ENCODE measurements at regions not wholly inside any gene's neighbourhood (a gene's known extent, or its start where the extent isn't known, plus 50 kb on each side); places are given as distances from the start of the nearest gene placed in this dataset.

DNA sequence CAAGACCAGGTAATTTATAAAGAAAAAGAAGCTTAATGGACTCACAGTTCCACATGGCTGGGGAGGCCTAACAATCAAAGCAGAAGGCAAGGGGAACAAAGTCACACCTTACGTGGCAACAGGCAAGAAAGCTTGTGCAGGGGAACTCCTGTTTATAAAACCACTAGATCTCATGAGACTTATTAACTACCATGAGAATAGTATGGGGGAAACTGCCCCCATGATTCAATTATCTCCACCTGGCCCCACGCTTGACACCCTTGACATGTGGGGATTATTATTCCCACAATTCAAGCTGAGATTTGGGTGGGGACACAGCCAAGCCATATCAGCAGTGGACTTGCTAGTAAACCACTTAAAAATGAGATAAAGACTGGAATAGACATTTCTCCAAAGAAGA, 451.7 kb downstream of the DNAJB9 start:
- TF ChIP-seq POLR2A (IDR thresholded peaks at IDR 0.05; ENCODE audit: low read depth, low read length) (no peak), POLR2AphosphoS5 (IDR thresholded peaks at IDR 0.05; ENCODE audit: low read depth, low read length) (no peak), POU2F2 (IDR thresholded peaks at IDR 0.05; ENCODE audit: low read depth, low read length) (no peak), TAF1 (IDR thresholded peaks at IDR 0.05; ENCODE audit: low read depth, low read length) (no peak)

All from GM12891 (cell line).